NCI-H1417 (cell line): ENCODE measurements at regions not wholly inside any gene's neighbourhood (a gene's known extent, or its start where the extent isn't known, plus 50 kb on each side); places are given as distances from the start of the nearest gene placed in this dataset.

ENCODE experiments used
- DNase-seq, 3 experiments: peaks; one replicate each; lab custom pipeline; 2025; lab: John Stamatoyannopoulos, UW

GRCh38 chr20:6831461-6831860 lies 64.0 kb downstream of the BMP2 start:
- no peak for DNase-seq

- no peak for DNase-seq
Measured at GRCh38 chr20:6832811-6833210, 65.3 kb downstream of the BMP2 start.

GRCh38 chr20:6835609-6836008 lies 68.1 kb downstream of the BMP2 start:
- no peak for DNase-seq

GRCh38 chr20:6836821-6837374 lies 69.4 kb downstream of the BMP2 start:
- no peak for DNase-seq

- DNase-seq: no peak
Measured at GRCh38 chr20:6837730-6838129, 70.2 kb downstream of the BMP2 start.

- peak in 2 of 3 experiments; percentile 94 to 99 for DNase-seq
Measured at GRCh38 chr20:6838181-6838826, 70.8 kb downstream of the BMP2 start.

- no peak for DNase-seq
Measured at GRCh38 chr20:6841128-6841527, 73.6 kb downstream of the BMP2 start.

GRCh38 chr20:6845141-6845540 lies 77.7 kb downstream of the BMP2 start:
- DNase-seq: no peak

GRCh38 chr20:6848041-6848440 lies 80.6 kb downstream of the BMP2 start:
- peak in 2 of 3 experiments; percentile 35 to 89 for DNase-seq

- no peak for DNase-seq
Measured at GRCh38 chr20:6848992-6849391, 81.5 kb downstream of the BMP2 start.

GRCh38 chr20:6851136-6851535 lies 83.7 kb downstream of the BMP2 start:
- DNase-seq: no peak

- DNase-seq: no peak
Measured at GRCh38 chr20:6852478-6852877, 85.0 kb downstream of the BMP2 start.

- DNase-seq: no peak
Measured at GRCh38 chr20:6855104-6855503, 87.6 kb downstream of the BMP2 start.

- no peak for DNase-seq
Measured at GRCh38 chr20:6855796-6856195, 88.3 kb downstream of the BMP2 start.

- no peak for DNase-seq
Measured at GRCh38 chr20:6857927-6858326, 90.4 kb downstream of the BMP2 start.

GRCh38 chr20:6863355-6863754 lies 95.9 kb downstream of the BMP2 start:
- DNase-seq: no peak

- no peak for DNase-seq
Measured at GRCh38 chr20:6863798-6864201, 96.3 kb downstream of the BMP2 start.

GRCh38 chr20:6864740-6865139 lies 97.3 kb downstream of the BMP2 start:
- no peak for DNase-seq

GRCh38 chr20:6866741-6867140 lies 99.3 kb downstream of the BMP2 start:
- DNase-seq: no peak

GRCh38 chr20:6868861-6869260 lies 101.4 kb downstream of the BMP2 start:
- no peak for DNase-seq

- DNase-seq: no peak
Measured at GRCh38 chr20:6870559-6870958, 103.1 kb downstream of the BMP2 start.

GRCh38 chr20:6877633-6878032 lies 110.1 kb downstream of the BMP2 start:
- DNase-seq: no peak

GRCh38 chr20:6882561-6883291 lies 115.2 kb downstream of the BMP2 start:
- DNase-seq: peak in 2 of 3 experiments; percentile 4 to 52
